Osteoblast (primary cell): ENCODE measurements at regions not wholly inside any gene's neighbourhood (a gene's known extent, or its start where the extent isn't known, plus 50 kb on each side); places are given as distances from the start of the nearest gene placed in this dataset.
"Not testable (repeated sequence)": the region's sequence is repeated elsewhere in the genome, so short reads cannot be mapped to it uniquely, and the experiment has no call there.

Source experiments
- DNase-seq: peaks from one replicate; pipeline ENCODE4 v3.0.0; 2011; ENCODE audit warnings: low spot score, mixed read lengths; ENCODE audit not compliant: insufficient read length; ENCODE audit errors: missing footprints
- H2AFZ ChIP-seq: 2 replicates; pipeline ENCODE4 v1.6.0; 2011; ENCODE audit warnings: mild to moderate bottlenecking, low read length
- H3K27ac ChIP-seq: 2 replicates; pipeline ENCODE4 v1.5.1; 2011; ENCODE audit warnings: mild to moderate bottlenecking, low read depth, low read length, moderate library complexity
- H3K27me3 ChIP-seq: 2 replicates; pipeline ENCODE4 v1.6.0; 2012; ENCODE audit warnings: mild to moderate bottlenecking, control low read depth, inconsistent platforms, low read length, moderate library complexity; ENCODE audit not compliant: insufficient read depth
- H3K36me3 ChIP-seq: 2 replicates; pipeline ENCODE4 v1.5.1; 2011; ENCODE audit warnings: mild to moderate bottlenecking, low read length, control low read depth, moderate library complexity; ENCODE audit not compliant: insufficient read depth
- H3K4me1 ChIP-seq: 2 replicates; pipeline ENCODE4 v1.5.1; 2011; ENCODE audit warnings: mild to moderate bottlenecking, low read length, control low read depth, moderate library complexity; ENCODE audit not compliant: insufficient read depth
- H3K4me2 ChIP-seq: 2 replicates; pipeline ENCODE4 v1.6.0; 2011; ENCODE audit warnings: mild to moderate bottlenecking, low read length; ENCODE audit not compliant: insufficient read depth
- H3K4me3 ChIP-seq: fragments of 200-600 bp; sonication (generic); 3 replicates; pipeline ENCODE4 v1.5.1; 2012; ENCODE audit warnings: mild to moderate bottlenecking, low read length, inconsistent platforms; ENCODE audit not compliant: insufficient read depth
- H3K79me2 ChIP-seq: 2 replicates; pipeline ENCODE4 v1.6.0; 2012; ENCODE audit warnings: mild to moderate bottlenecking, low read length, control low read depth, inconsistent platforms; ENCODE audit not compliant: insufficient read depth
- H3K9me3 ChIP-seq: 2 replicates; pipeline ENCODE4 v1.5.1; 2011; ENCODE audit warnings: low read depth, low read length, control low read depth
- H4K20me1 ChIP-seq: 2 replicates; pipeline ENCODE4 v1.6.0; 2012; ENCODE audit warnings: mild to moderate bottlenecking, low read length, control low read depth; ENCODE audit not compliant: insufficient read depth
- CTCF ChIP-seq: IDR thresholded peaks from 2 replicates; pipeline ENCODE4 v1.5.1; 2011; ENCODE audit warnings: mild to moderate bottlenecking, low read depth, low read length, moderate library complexity; ENCODE audit errors: extremely low read depth

- Histone ChIP-seq H3K4me3 (no peak overlapping the region), H3K27ac (no peak overlapping the region), H3K4me2 (no peak overlapping the region), H3K79me2 (no peaks in the 10 kb centered on the region), H4K20me1 (no peaks in the 10 kb centered on the region), H3K36me3 (no peaks in the 10 kb centered on the region), H2AFZ (no peak overlapping the region), H3K9me3 (no peaks in the 10 kb centered on the region), H3K27me3 (no peaks in the 10 kb centered on the region), H3K4me1 (no peaks in the 10 kb centered on the region)
- no peak for TF ChIP-seq CTCF
- DNase-seq, result no peak
Measured at GRCh38 chr2:84306361-84306760, 152.7 kb downstream of the SUCLG1 start.

- DNase-seq, result peak; percentile 81
- H3K27ac ChIP-seq, result no peak overlapping the region
- no peaks in the 10 kb centered on the region for H3K4me1 ChIP-seq
- H3K27me3 ChIP-seq, result no peaks in the 10 kb centered on the region
- no peak overlapping the region for H3K4me3 ChIP-seq
- no peaks in the 10 kb centered on the region for H3K9me3 ChIP-seq
- H2AFZ ChIP-seq, result no peak overlapping the region
- H3K36me3 ChIP-seq, result no peaks in the 10 kb centered on the region
- H3K79me2 ChIP-seq, result no peaks in the 10 kb centered on the region
- H3K4me2 ChIP-seq, result no peak overlapping the region
- H4K20me1 ChIP-seq, result no peaks in the 10 kb centered on the region
- peak; percentile 82 for TF ChIP-seq CTCF
Measured at GRCh38 chr2:84302513-84303412, 156.3 kb downstream of the SUCLG1 start.

GRCh38 chr2:84301717-84302116 lies 157.4 kb downstream of the SUCLG1 start:
- no peak overlapping the region for H3K4me2 ChIP-seq
- no peak for TF ChIP-seq CTCF
- H3K27me3 ChIP-seq, result no peaks in the 10 kb centered on the region
- H4K20me1 ChIP-seq, result no peaks in the 10 kb centered on the region
- no peak overlapping the region for H3K4me3 ChIP-seq
- no peaks in the 10 kb centered on the region for H3K9me3 ChIP-seq
- no peak for DNase-seq
- no peaks in the 10 kb centered on the region for H3K36me3 ChIP-seq
- H3K79me2 ChIP-seq, result no peaks in the 10 kb centered on the region
- no peak overlapping the region for H3K27ac ChIP-seq
- no peak overlapping the region for H2AFZ ChIP-seq
- H3K4me1 ChIP-seq, result no peaks in the 10 kb centered on the region

- H3K4me2 ChIP-seq, result no peak overlapping the region
Measured at GRCh38 chr2:84300696-84301029, 158.4 kb downstream of the SUCLG1 start.

GRCh38 chr2:84300001-84300695 lies 158.9 kb downstream of the SUCLG1 start:
- DNase-seq, H3K79me2 ChIP-seq, H4K20me1 ChIP-seq, H3K36me3 ChIP-seq, H2AFZ ChIP-seq, H3K4me2 ChIP-seq, H3K4me1 ChIP-seq, H3K27ac ChIP-seq, H3K4me3 ChIP-seq, H3K9me3 ChIP-seq, H3K27me3 ChIP-seq: not testable (repeated sequence)

More at GRCh38 chr2:84300696-84301029, 158.4 kb downstream of the SUCLG1 start:
- H3K27me3 ChIP-seq, result no peaks in the 10 kb centered on the region
- H3K4me3 ChIP-seq, result no peak overlapping the region
- H3K36me3 ChIP-seq, result no peaks in the 10 kb centered on the region
- DNase-seq, result no peak
- H2AFZ ChIP-seq, result no peak overlapping the region
- H4K20me1 ChIP-seq, result no peaks in the 10 kb centered on the region
- TF ChIP-seq CTCF, result no peak
- no peak overlapping the region for H3K27ac ChIP-seq
- H3K4me1 ChIP-seq, result no peaks in the 10 kb centered on the region
- H3K79me2 ChIP-seq, result no peaks in the 10 kb centered on the region
- no peaks in the 10 kb centered on the region for H3K9me3 ChIP-seq
